MM.1S (cell line): ENCODE measurements at regions not wholly inside any gene's neighbourhood (a gene's known extent, or its start where the extent isn't known, plus 50 kb on each side); places are given as distances from the start of the nearest gene placed in this dataset.

ENCODE experiments used
- DNase-seq: peaks from one replicate; pipeline ENCODE4 v3.0.0-alpha.2; 2015
- H2AFZ ChIP-seq: fragments of 300-600 bp; sonication (generic); 2 replicates; pipeline ENCODE4 v1.6.0; 2016; ENCODE audit warnings: antibody characterized with exemption, low read length
- H3F3A ChIP-seq: fragments of 300-600 bp; sonication (generic); 2 replicates; pipeline ENCODE4 v1.6.1; 2016; ENCODE audit warnings: mild to moderate bottlenecking, antibody characterized with exemption, low read length, moderate library complexity, mixed read lengths; ENCODE audit not compliant: insufficient read depth
- H3K27ac ChIP-seq: fragments of 300-600 bp; sonication (generic); 2 replicates; pipeline ENCODE4 v1.5.1; 2016; ENCODE audit warnings: mild to moderate bottlenecking, low read length
- H3K27me3 ChIP-seq: fragments of 300-600 bp; sonication (generic); replicated peaks from 2 replicates; pipeline ENCODE4 v1.6.0; 2016; ENCODE audit warnings: low read length; ENCODE audit not compliant: insufficient read depth
- H3K36me3 ChIP-seq: fragments of 300-600 bp; sonication (generic); replicated peaks from 2 replicates; pipeline ENCODE4 v1.6.1; 2016; ENCODE audit warnings: mild to moderate bottlenecking, low read length, mixed read lengths; ENCODE audit not compliant: insufficient read depth
- H3K4me1 ChIP-seq: fragments of 300-600 bp; sonication (generic); 2 replicates; pipeline ENCODE4 v1.6.1; 2016; ENCODE audit warnings: low read length, mixed read lengths
- H3K4me2 ChIP-seq: fragments of 300-600 bp; sonication (generic); 2 replicates; pipeline ENCODE4 v1.6.0; 2016; ENCODE audit warnings: low read depth, low read length
- H3K4me3 ChIP-seq: fragments of 300-600 bp; sonication (generic); 2 replicates; pipeline ENCODE4 v1.5.1; 2016; ENCODE audit warnings: low read length, mixed read lengths
- H3K79me2 ChIP-seq: fragments of 300-600 bp; sonication (generic); 2 replicates; pipeline ENCODE4 v1.6.1; 2016; ENCODE audit warnings: mixed run types, low read length, mixed read lengths
- H3K9ac ChIP-seq: fragments of 300-600 bp; sonication (generic); 2 replicates; pipeline ENCODE4 v1.6.1; 2016; ENCODE audit warnings: low read length, mixed read lengths
- H3K9me2 ChIP-seq: fragments of 300-600 bp; sonication (generic); replicated peaks from 2 replicates; pipeline ENCODE4 v1.6.1; 2016; ENCODE audit warnings: mild to moderate bottlenecking, low read length, mixed read lengths; ENCODE audit not compliant: insufficient read depth
- H3K9me3 ChIP-seq: fragments of 300-600 bp; sonication (generic); replicated peaks from 2 replicates; pipeline ENCODE4 v1.6.1; 2016; ENCODE audit warnings: mild to moderate bottlenecking, low read length, mixed read lengths; ENCODE audit not compliant: insufficient read depth
- H4K20me1 ChIP-seq: fragments of 300-600 bp; sonication (generic); 2 replicates; pipeline ENCODE4 v1.6.1; 2016; ENCODE audit warnings: mild to moderate bottlenecking, low read length, moderate library complexity, mixed read lengths; ENCODE audit not compliant: insufficient read depth
- CTCF ChIP-seq: fragments of 300-600 bp; sonication (generic); IDR thresholded peaks from 2 replicates; pipeline ENCODE4 v1.5.1; 2016; ENCODE audit warnings: antibody characterized with exemption, low read length, mixed read lengths
- EZH2 ChIP-seq: fragments of 300-600 bp; sonication (generic); optimal IDR thresholded peaks from 2 replicates; pipeline ENCODE3; 2017; ENCODE audit warnings: low read depth, mild to moderate bottlenecking, antibody characterized with exemption, low read length, mixed read lengths
- EZH2phosphoT487 ChIP-seq: fragments of 300-600 bp; sonication (generic); IDR thresholded peaks from 2 replicates; pipeline ENCODE4 v1.6.1; 2018; ENCODE audit warnings: antibody characterized with exemption, low read length

DNA sequence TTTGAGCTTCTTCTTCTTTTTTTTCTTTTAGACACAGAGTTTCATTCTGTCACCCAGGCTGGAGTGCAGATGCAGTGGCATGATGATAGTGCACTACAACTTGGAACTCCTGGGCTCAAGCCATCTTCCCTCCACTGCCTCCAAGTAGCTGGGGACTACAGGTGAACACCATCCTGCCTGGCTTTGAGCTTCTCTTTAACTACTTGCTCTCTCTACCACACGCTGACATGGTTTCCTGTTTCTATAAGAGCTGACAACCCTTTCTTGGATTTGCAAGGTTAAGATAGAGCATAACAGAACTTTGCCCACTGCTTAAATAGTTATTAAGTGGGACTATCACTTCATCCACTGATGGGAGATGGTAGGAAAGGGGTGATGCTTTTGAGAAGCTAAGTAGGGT is 82.4 kb upstream of the SLC38A2 start:
- Histone ChIP-seq H3K4me3 (no peak overlapping the region), H3K27ac (no peak overlapping the region), H3K4me2 (no peak overlapping the region), H3K9me3 (no peaks in the 10 kb centered on the region), H3K79me2 (no peaks in the 10 kb centered on the region), H3K27me3 (no peaks in the 10 kb centered on the region), H3K9me2 (no peaks in the 10 kb centered on the region), H3K9ac (no peak overlapping the region), H4K20me1 (no peaks in the 10 kb centered on the region), H3K36me3 (no peaks in the 10 kb centered on the region), H2AFZ (no peak overlapping the region), H3K4me1 (peaks cover 26% of the 10 kb centered on the region), H3F3A (no peaks in the 10 kb centered on the region)
- TF ChIP-seq EZH2phosphoT487, result no peak
- no peak for TF ChIP-seq CTCF
- TF ChIP-seq EZH2, result no peak
- no peak for DNase-seq

- Histone ChIP-seq H3K79me2 (no peaks in the 10 kb centered on the region), H3K4me1 (peaks cover 17% of the 10 kb centered on the region; the same call in 1 of the 2 replicates), H3K27ac (no peak overlapping the region), H4K20me1 (no peaks in the 10 kb centered on the region), H3K36me3 (no peaks in the 10 kb centered on the region), H3K4me2 (no peak overlapping the region), H3K9ac (no peak overlapping the region), H3K9me2 (no peaks in the 10 kb centered on the region), H3K27me3 (no peaks in the 10 kb centered on the region), H3K9me3 (no peaks in the 10 kb centered on the region), H2AFZ (no peak overlapping the region), H3K4me3 (no peak overlapping the region), H3F3A (no peaks in the 10 kb centered on the region)
- TF ChIP-seq EZH2phosphoT487 (no peak), EZH2 (no peak), CTCF (no peak)
- DNase-seq, result no peak
These were observed 80.9 kb upstream of the SLC38A2 start for GRCh38 chr12:46453428-46453827.

DNA sequence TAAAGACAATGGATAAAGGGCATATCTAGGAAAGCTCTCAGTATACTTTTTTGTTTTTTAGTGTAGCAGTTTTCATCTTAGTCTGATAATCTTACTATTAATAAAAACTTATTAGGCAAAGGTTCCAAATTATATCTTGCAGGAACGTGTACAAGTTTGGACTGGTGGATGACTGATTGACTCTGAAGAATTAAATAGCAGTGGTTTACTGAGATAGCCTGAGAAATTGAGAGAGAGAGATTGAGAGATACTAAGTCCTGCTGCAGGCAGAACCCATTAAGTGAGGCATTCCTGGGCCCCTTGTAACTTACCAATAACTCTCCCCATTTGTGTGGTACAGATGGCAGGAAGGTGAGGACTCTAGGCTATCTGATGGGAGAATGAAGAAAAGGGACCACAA is 80.2 kb upstream of the SLC38A2 start:
- Histone ChIP-seq H3K9me3 (no peaks in the 10 kb centered on the region), H4K20me1 (no peaks in the 10 kb centered on the region), H3K9ac (no peak overlapping the region), H3F3A (no peaks in the 10 kb centered on the region), H3K27ac (no peak overlapping the region), H3K4me2 (no peak overlapping the region), H3K36me3 (no peaks in the 10 kb centered on the region), H3K27me3 (no peaks in the 10 kb centered on the region), H2AFZ (no peak overlapping the region), H3K4me3 (no peak overlapping the region), H3K4me1 (peaks cover 17% of the 10 kb centered on the region; the same call in 1 of the 2 replicates), H3K9me2 (no peaks in the 10 kb centered on the region), H3K79me2 (no peaks in the 10 kb centered on the region)
- DNase-seq, result no peak
- TF ChIP-seq EZH2phosphoT487, result no peak
- TF ChIP-seq CTCF, result no peak
- no peak for TF ChIP-seq EZH2
